ENCODE measurements at regions not wholly inside any gene's neighbourhood (a gene's known extent, or its start where the extent isn't known, plus 50 kb on each side); places are given as distances from the start of the nearest gene placed in this dataset.
"Not testable (repeated sequence)": the region's sequence is repeated elsewhere in the genome, so short reads cannot be mapped to it uniquely, and the experiment has no call there.

GRCh38 chr15:87489456-87489855, 767.1 kb downstream of the NTRK3 start:
- H3K27ac ChIP-seq (ENCODE audit: low read depth, low read length, severe bottlenecking) = no peak overlapping the region
- H3K36me3 ChIP-seq (ENCODE audit: control insufficient read depth, insufficient read depth, low read length) = no peaks in the 10 kb centered on the region
- H3K4me1 ChIP-seq (ENCODE audit: control insufficient read depth, insufficient read depth, low read length, poor library complexity, severe bottlenecking) = no peaks in the 10 kb centered on the region
- no peak overlapping the region for H3K4me3 ChIP-seq (ENCODE audit: extremely low read depth, insufficient read depth, low read length, poor library complexity, severe bottlenecking)
- H3K9me3 ChIP-seq (ENCODE audit: control insufficient read depth, low read length) = no peaks in the 10 kb centered on the region

DNA sequence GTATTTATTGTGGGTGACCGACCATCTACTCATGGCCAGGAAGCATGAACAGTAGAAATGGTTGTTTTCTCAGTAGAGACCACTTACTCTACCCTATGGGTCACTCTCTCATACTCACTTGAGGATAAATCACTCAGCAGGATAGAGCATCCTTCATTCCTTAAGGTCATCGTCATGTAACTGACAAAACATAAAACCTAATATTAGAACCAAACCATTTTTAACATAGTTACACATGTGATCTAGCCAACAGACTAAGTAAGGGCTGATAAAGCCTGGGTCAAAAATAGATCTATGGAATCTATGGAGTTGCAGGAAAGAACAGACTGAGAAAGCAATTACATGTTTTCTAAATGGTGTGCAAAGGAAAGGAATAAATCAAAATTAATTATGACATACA, 769.1 kb downstream of the NTRK3 start:
- no peaks in the 10 kb centered on the region for H3K9me3 ChIP-seq (ENCODE audit: control insufficient read depth, low read length)
- H3K4me3 ChIP-seq (ENCODE audit: extremely low read depth, insufficient read depth, low read length, poor library complexity, severe bottlenecking) = no peak overlapping the region
- H3K4me1 ChIP-seq (ENCODE audit: control insufficient read depth, insufficient read depth, low read length, poor library complexity, severe bottlenecking) = no peaks in the 10 kb centered on the region
- H3K27ac ChIP-seq (ENCODE audit: low read depth, low read length, severe bottlenecking) = no peak overlapping the region
- no peaks in the 10 kb centered on the region for H3K36me3 ChIP-seq (ENCODE audit: control insufficient read depth, insufficient read depth, low read length)
- WGBS, 2 experiments (ENCODE audit: insufficient coverage in 2 of 2) = 80 to 88% methylated on average over 1 of the region's 2 CpGs

- Histone ChIP-seq H3K27ac (ENCODE audit: low read depth, low read length, severe bottlenecking) (no peak overlapping the region), H3K36me3 (ENCODE audit: control insufficient read depth, insufficient read depth, low read length) (no peaks in the 10 kb centered on the region), H3K4me1 (ENCODE audit: control insufficient read depth, insufficient read depth, low read length, poor library complexity, severe bottlenecking) (no peaks in the 10 kb centered on the region), H3K9me3 (ENCODE audit: control insufficient read depth, low read length) (no peaks in the 10 kb centered on the region), H3K4me3 (ENCODE audit: extremely low read depth, insufficient read depth, low read length, poor library complexity, severe bottlenecking) (no peak overlapping the region)
- 50% methylated on average over 1 of the region's 1 CpG; no CpG with 5 or more reads in 1 of the 2 experiments for WGBS, 2 experiments (ENCODE audit: insufficient coverage in 2 of 2)
Measured at GRCh38 chr15:87483468-87483867, 773.1 kb downstream of the NTRK3 start.

- Histone ChIP-seq H3K36me3 (ENCODE audit: control insufficient read depth, insufficient read depth, low read length) (no peaks in the 10 kb centered on the region), H3K4me3 (ENCODE audit: extremely low read depth, insufficient read depth, low read length, poor library complexity, severe bottlenecking) (no peak overlapping the region), H3K4me1 (ENCODE audit: control insufficient read depth, insufficient read depth, low read length, poor library complexity, severe bottlenecking) (no peaks in the 10 kb centered on the region), H3K9me3 (ENCODE audit: control insufficient read depth, low read length) (no peaks in the 10 kb centered on the region), H3K27ac (ENCODE audit: low read depth, low read length, severe bottlenecking) (no peak overlapping the region)
- 100% methylated on average over 1 of the region's 3 CpGs; no CpG with 5 or more reads in 1 of the 2 experiments for WGBS, 2 experiments (ENCODE audit: insufficient coverage in 2 of 2)
Measured at GRCh38 chr15:87481126-87481525, 775.4 kb downstream of the NTRK3 start.

- H3K4me1 ChIP-seq (ENCODE audit: control insufficient read depth, insufficient read depth, low read length, poor library complexity, severe bottlenecking) = no peaks in the 10 kb centered on the region
- 84 to 88% methylated on average over 2 of the region's 2 CpGs for WGBS, 2 experiments (ENCODE audit: insufficient coverage in 2 of 2)
- no peaks in the 10 kb centered on the region for H3K9me3 ChIP-seq (ENCODE audit: control insufficient read depth, low read length)
Measured at GRCh38 chr15:87478687-87479072, 777.9 kb downstream of the NTRK3 start.

GRCh38 chr15:87477737-87478686, 778.5 kb downstream of the NTRK3 start:
- Histone ChIP-seq H3K4me1 (ENCODE audit: control insufficient read depth, insufficient read depth, low read length, poor library complexity, severe bottlenecking) (no peaks in the 10 kb centered on the region), H3K36me3 (ENCODE audit: control insufficient read depth, insufficient read depth, low read length) (no peaks in the 10 kb centered on the region), H3K4me3 (ENCODE audit: extremely low read depth, insufficient read depth, low read length, poor library complexity, severe bottlenecking) (no peak overlapping the region), H3K9me3 (ENCODE audit: control insufficient read depth, low read length) (no peaks in the 10 kb centered on the region), H3K27ac (ENCODE audit: low read depth, low read length, severe bottlenecking) (peak overlapping the region; percentile 86)
- 10 to 60% methylated on average over 1 of the region's 8 CpGs for WGBS, 2 experiments (ENCODE audit: insufficient coverage in 2 of 2)

More at GRCh38 chr15:87478687-87479072, 777.9 kb downstream of the NTRK3 start:
- Histone ChIP-seq H3K36me3 (ENCODE audit: control insufficient read depth, insufficient read depth, low read length) (no peaks in the 10 kb centered on the region), H3K27ac (ENCODE audit: low read depth, low read length, severe bottlenecking) (no peak overlapping the region), H3K4me3 (ENCODE audit: extremely low read depth, insufficient read depth, low read length, poor library complexity, severe bottlenecking) (no peak overlapping the region)

GRCh38 chr15:87477026-87477425, 779.5 kb downstream of the NTRK3 start:
- no peak overlapping the region for H3K27ac ChIP-seq (ENCODE audit: low read depth, low read length, severe bottlenecking)
- H3K4me3 ChIP-seq (ENCODE audit: extremely low read depth, insufficient read depth, low read length, poor library complexity, severe bottlenecking) = no peak overlapping the region
- WGBS, 2 experiments (ENCODE audit: insufficient coverage in 2 of 2) = no CpG with 5 or more reads among the region's 1 CpG
- H3K9me3 ChIP-seq (ENCODE audit: control insufficient read depth, low read length) = no peaks in the 10 kb centered on the region
- no peaks in the 10 kb centered on the region for H3K4me1 ChIP-seq (ENCODE audit: control insufficient read depth, insufficient read depth, low read length, poor library complexity, severe bottlenecking)
- no peaks in the 10 kb centered on the region for H3K36me3 ChIP-seq (ENCODE audit: control insufficient read depth, insufficient read depth, low read length)

DNA sequence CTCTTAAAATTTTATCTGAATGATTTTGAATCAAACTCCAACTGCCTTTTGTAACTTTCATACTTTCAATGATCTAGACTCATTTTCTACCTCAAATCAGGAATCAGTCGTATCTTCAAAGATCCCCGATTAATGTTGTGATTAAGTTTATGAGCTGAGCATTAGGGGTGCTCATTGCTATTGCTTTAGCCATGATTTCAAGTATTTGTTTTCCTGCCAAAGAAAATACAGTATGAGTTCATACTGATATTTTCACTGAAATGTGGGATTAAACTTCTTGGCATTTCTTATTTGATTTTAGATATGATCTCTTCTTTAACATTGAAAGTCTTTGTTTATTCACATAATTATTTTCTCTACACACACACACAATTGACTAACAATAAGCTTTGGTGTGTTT, 785.6 kb downstream of the NTRK3 start:
- 100% methylated on average over 1 of the region's 2 CpGs; no CpG with 5 or more reads in 1 of the 2 experiments for WGBS, 2 experiments (ENCODE audit: insufficient coverage in 2 of 2)
- no peaks in the 10 kb centered on the region for H3K36me3 ChIP-seq (ENCODE audit: control insufficient read depth, insufficient read depth, low read length)

GRCh38 chr15:87463956-87464355, 792.6 kb downstream of the NTRK3 start:
- not testable (repeated sequence) for H3K4me1 ChIP-seq (ENCODE audit: control insufficient read depth, insufficient read depth, low read length, poor library complexity, severe bottlenecking); H3K27ac ChIP-seq (ENCODE audit: low read depth, low read length, severe bottlenecking); H3K4me3 ChIP-seq (ENCODE audit: extremely low read depth, insufficient read depth, low read length, poor library complexity, severe bottlenecking); H3K36me3 ChIP-seq (ENCODE audit: control insufficient read depth, insufficient read depth, low read length); H3K9me3 ChIP-seq (ENCODE audit: control insufficient read depth, low read length)
- 83 to 100% methylated on average over 4 of the region's 7 CpGs for WGBS, 2 experiments (ENCODE audit: insufficient coverage in 2 of 2)

More for the DNA sequence above, 785.6 kb downstream of the NTRK3 start:
- H3K27ac ChIP-seq (ENCODE audit: low read depth, low read length, severe bottlenecking) = no peak overlapping the region
- H3K9me3 ChIP-seq (ENCODE audit: control insufficient read depth, low read length) = no peaks in the 10 kb centered on the region
- H3K4me1 ChIP-seq (ENCODE audit: control insufficient read depth, insufficient read depth, low read length, poor library complexity, severe bottlenecking) = no peaks in the 10 kb centered on the region
- no peak overlapping the region for H3K4me3 ChIP-seq (ENCODE audit: extremely low read depth, insufficient read depth, low read length, poor library complexity, severe bottlenecking)

- Histone ChIP-seq H3K36me3 (ENCODE audit: control insufficient read depth, insufficient read depth, low read length) (no peaks in the 10 kb centered on the region), H3K9me3 (ENCODE audit: control insufficient read depth, low read length) (no peaks in the 10 kb centered on the region), H3K27ac (ENCODE audit: low read depth, low read length, severe bottlenecking) (no peak overlapping the region), H3K4me1 (ENCODE audit: control insufficient read depth, insufficient read depth, low read length, poor library complexity, severe bottlenecking) (no peaks in the 10 kb centered on the region), H3K4me3 (ENCODE audit: extremely low read depth, insufficient read depth, low read length, poor library complexity, severe bottlenecking) (no peak overlapping the region)
Measured at GRCh38 chr15:87461631-87462030, 794.9 kb downstream of the NTRK3 start.

- no peaks in the 10 kb centered on the region for H3K4me1 ChIP-seq (ENCODE audit: control insufficient read depth, insufficient read depth, low read length, poor library complexity, severe bottlenecking)
- H3K4me3 ChIP-seq (ENCODE audit: extremely low read depth, insufficient read depth, low read length, poor library complexity, severe bottlenecking) = no peak overlapping the region
- no CpG with 5 or more reads among the region's 1 CpG for WGBS, 2 experiments (ENCODE audit: insufficient coverage in 2 of 2)
- no peaks in the 10 kb centered on the region for H3K9me3 ChIP-seq (ENCODE audit: control insufficient read depth, low read length)
- H3K27ac ChIP-seq (ENCODE audit: low read depth, low read length, severe bottlenecking) = no peak overlapping the region
- no peaks in the 10 kb centered on the region for H3K36me3 ChIP-seq (ENCODE audit: control insufficient read depth, insufficient read depth, low read length)
Measured at GRCh38 chr15:87454860-87455259, 801.7 kb downstream of the NTRK3 start.

Measured in mesodermal cell (in vitro differentiated cells).